Type B pancreatic cell (in vitro differentiated cells): ENCODE measurements at regions not wholly inside any gene's neighbourhood (a gene's known extent, or its start where the extent isn't known, plus 50 kb on each side); places are given as distances from the start of the nearest gene placed in this dataset.

Experiments
- DNase-seq: peaks from one replicate; pipeline ENCODE4 v3.0.0; 2021; ENCODE audit warnings: mixed read lengths; ENCODE audit not compliant: unreplicated experiment; ENCODE audit errors: extremely low spot score
- H3K27ac Mint-ChIP-seq: 2 replicates; pipeline ENCODE4 v1.8.0; 2021; ENCODE audit warnings: mild to moderate bottlenecking, mixed read lengths
- H3K27me3 Mint-ChIP-seq: 2 replicates; pipeline ENCODE4 v1.8.0; 2021; ENCODE audit warnings: mixed read lengths
- H3K36me3 Mint-ChIP-seq: 2 replicates; pipeline ENCODE4 v1.8.0; 2021; ENCODE audit warnings: mixed read lengths
- H3K4me1 Mint-ChIP-seq: one replicate; pipeline ENCODE4 v1.8.0; 2021; ENCODE audit warnings: mixed read lengths; ENCODE audit not compliant: unreplicated experiment
- H3K4me3 Mint-ChIP-seq: 2 replicates; pipeline ENCODE4 v1.8.0; 2021; ENCODE audit warnings: mild to moderate bottlenecking, mixed read lengths
- H3K9me3 Mint-ChIP-seq: 2 replicates; pipeline ENCODE4 v1.8.0; 2021; ENCODE audit warnings: mixed read lengths
- CTCF ChIP-seq: fragments of 200-600 bp; sonication (generic); conservative IDR thresholded peaks from 2 replicates; pipeline ENCODE4 v1.5.0; 2021; ENCODE audit warnings: antibody characterized with exemption, mild to moderate bottlenecking

- TF ChIP-seq CTCF: peak; percentile 73
- no peak overlapping the region for H3K27ac Mint-ChIP-seq
- no peaks in the 10 kb centered on the region for H3K27me3 Mint-ChIP-seq
- H3K9me3 Mint-ChIP-seq: no peaks in the 10 kb centered on the region
- no peak overlapping the region for H3K4me3 Mint-ChIP-seq
- H3K36me3 Mint-ChIP-seq: no peaks in the 10 kb centered on the region
- no peak for DNase-seq
- H3K4me1 Mint-ChIP-seq: no peaks in the 10 kb centered on the region
Measured at GRCh38 chr4:14254252-14254651, 626.7 kb upstream of the BOD1L1 start.

GRCh38 chr4:14254926-14255325 is 627.4 kb upstream of the BOD1L1 start:
- TF ChIP-seq CTCF: no peak
- Mint-ChIP-seq H3K9me3 (no peaks in the 10 kb centered on the region), H3K36me3 (no peaks in the 10 kb centered on the region)

GRCh38 chr4:14257903-14258302 is 630.4 kb upstream of the BOD1L1 start:
- no peak for TF ChIP-seq CTCF

More at GRCh38 chr4:14254926-14255325, 627.4 kb upstream of the BOD1L1 start:
- H3K27ac Mint-ChIP-seq: no peak overlapping the region
- DNase-seq: no peak
- no peaks in the 10 kb centered on the region for H3K4me1 Mint-ChIP-seq
- no peaks in the 10 kb centered on the region for H3K27me3 Mint-ChIP-seq
- no peak overlapping the region for H3K4me3 Mint-ChIP-seq

GRCh38 chr4:14259936-14260335 is 632.4 kb upstream of the BOD1L1 start:
- no peak overlapping the region for H3K4me3 Mint-ChIP-seq
- no peaks in the 10 kb centered on the region for H3K27me3 Mint-ChIP-seq
- H3K4me1 Mint-ChIP-seq: no peaks in the 10 kb centered on the region
- H3K9me3 Mint-ChIP-seq: no peaks in the 10 kb centered on the region
- no peak overlapping the region for H3K27ac Mint-ChIP-seq
- DNase-seq: no peak
- no peak for TF ChIP-seq CTCF
- H3K36me3 Mint-ChIP-seq: no peaks in the 10 kb centered on the region

More at GRCh38 chr4:14257903-14258302, 630.4 kb upstream of the BOD1L1 start:
- Mint-ChIP-seq H3K27me3 (no peaks in the 10 kb centered on the region), H3K4me3 (no peak overlapping the region), H3K4me1 (no peaks in the 10 kb centered on the region), H3K27ac (no peak overlapping the region), H3K36me3 (no peaks in the 10 kb centered on the region), H3K9me3 (no peaks in the 10 kb centered on the region)
- DNase-seq: no peak

GRCh38 chr4:14260591-14260990 is 633.1 kb upstream of the BOD1L1 start:
- Mint-ChIP-seq H3K36me3 (no peaks in the 10 kb centered on the region), H3K27ac (no peak overlapping the region), H3K27me3 (no peaks in the 10 kb centered on the region), H3K4me3 (no peak overlapping the region), H3K9me3 (no peaks in the 10 kb centered on the region), H3K4me1 (no peaks in the 10 kb centered on the region)
- no peak for DNase-seq
- TF ChIP-seq CTCF: no peak

GRCh38 chr4:14262221-14262620 is 634.7 kb upstream of the BOD1L1 start:
- Mint-ChIP-seq H3K27ac (no peak overlapping the region), H3K9me3 (no peaks in the 10 kb centered on the region), H3K27me3 (peaks cover 4% of the 10 kb centered on the region), H3K4me1 (no peaks in the 10 kb centered on the region), H3K4me3 (no peak overlapping the region), H3K36me3 (no peaks in the 10 kb centered on the region)
- DNase-seq: no peak
- no peak for TF ChIP-seq CTCF
